ENCODE measurements at regions not wholly inside any gene's neighbourhood (a gene's known extent, or its start where the extent isn't known, plus 50 kb on each side); places are given as distances from the start of the nearest gene placed in this dataset.
"Not testable (repeated sequence)": the region's sequence is repeated elsewhere in the genome, so short reads cannot be mapped to it uniquely, and the experiment has no call there.

DNA sequence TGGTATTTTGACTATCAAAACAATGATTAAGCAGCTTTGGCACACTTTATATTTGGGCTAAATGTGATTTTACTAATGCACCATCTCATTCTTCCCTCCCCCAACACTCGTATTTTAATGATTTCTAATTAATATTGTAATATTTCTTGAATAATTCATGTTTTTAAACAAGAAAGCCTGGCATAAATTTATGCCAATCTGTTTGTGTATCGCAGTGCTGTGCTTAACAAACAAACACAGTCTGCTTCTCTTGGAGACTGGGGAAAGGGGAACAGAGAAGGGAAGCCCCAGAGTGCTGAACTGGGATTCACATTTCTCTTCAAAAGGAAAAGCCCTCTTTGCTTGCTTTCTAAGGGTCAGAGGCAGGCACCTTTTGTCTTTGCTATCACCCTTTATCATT is 496.9 kb upstream of the STXBP6 start:
- DNase-seq (ENCODE audit: low spot score) = no peak

DNA sequence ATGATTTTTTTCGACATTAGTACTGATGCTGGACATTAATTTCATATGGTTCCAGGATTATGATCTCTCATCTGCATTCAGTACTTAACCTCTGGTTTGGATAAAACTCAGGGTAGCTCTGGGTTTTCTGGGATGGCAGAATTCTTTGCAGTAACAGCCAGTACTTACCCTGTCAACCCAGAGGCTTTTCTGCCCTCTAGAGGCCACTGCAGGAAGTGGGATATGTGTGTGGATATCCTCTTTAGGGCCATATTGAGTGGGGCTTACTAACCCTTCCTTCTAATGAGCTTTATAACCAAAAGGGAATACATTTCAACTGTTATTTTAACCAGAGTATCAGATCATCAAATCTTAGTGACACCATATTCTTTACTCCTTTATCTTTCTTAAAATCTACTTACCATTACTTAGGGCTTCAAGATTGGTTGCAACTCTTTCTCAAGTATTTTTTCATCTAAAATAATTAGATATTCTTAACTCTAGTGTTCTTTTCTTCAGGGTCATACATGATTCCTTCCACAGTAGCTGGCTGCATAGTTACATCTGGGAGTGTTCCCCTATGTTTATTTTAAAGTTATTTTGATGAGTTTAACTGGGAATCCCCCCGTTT is 488.0 kb upstream of the STXBP6 start:
- peak; percentile 62 for DNase-seq (ENCODE audit: low spot score)

DNA sequence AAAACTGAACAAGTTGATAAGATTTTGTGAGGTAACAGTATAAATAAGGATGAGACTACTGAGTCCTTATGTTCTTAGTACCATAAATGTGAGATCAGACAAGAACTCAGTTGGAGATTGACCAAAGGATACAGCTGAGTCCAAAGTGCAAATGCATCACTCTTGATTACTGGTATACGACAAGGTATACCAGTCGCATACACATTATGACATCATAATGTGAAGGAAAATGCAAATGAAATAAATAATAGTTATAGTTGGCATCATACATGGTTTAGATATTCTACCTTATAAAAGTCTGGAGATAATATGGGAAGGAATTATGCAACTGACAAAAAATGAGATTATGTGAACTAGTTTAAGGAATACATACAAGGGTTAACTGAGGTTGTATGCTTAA is 476.3 kb upstream of the STXBP6 start:
- DNase-seq (ENCODE audit: low spot score) = no peak

DNA sequence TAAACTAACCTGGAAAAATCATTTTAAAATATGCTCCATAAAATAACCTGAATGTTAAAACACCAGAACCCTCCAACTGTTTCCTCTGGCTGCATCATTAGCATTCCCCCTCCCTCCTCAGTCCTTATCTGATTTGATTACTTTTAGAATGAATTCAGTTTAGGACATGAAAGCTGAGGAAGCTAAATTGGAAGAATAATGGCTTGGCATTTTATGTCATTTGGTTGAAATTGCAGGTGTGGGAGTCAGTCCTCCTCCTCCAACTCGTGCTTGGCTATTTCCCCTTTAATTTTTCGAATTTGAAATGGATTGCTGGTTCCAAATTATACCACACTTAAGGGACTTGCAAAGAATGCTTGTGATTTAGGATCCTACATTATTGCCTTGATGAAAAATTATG is 473.0 kb upstream of the STXBP6 start:
- no peak for DNase-seq (ENCODE audit: low spot score)

DNA sequence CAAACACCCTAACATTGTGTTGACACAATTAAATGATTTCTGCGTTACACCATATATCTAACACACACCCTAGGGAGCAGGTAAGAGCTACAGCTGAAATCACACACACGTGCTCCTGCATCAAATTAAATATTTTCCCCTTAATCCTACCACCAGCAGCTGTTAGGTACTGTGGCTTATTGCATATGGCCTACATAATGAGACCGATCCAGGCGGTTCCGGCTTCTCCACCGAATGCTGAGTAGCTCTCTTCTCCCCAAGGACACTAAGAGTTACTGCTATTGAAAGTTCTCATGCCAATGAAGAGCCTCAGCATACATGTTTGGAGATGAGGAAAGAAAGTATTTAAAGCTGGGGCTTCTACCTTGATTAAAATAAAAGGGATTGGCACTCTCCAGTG is 472.2 kb upstream of the STXBP6 start:
- DNase-seq (ENCODE audit: low spot score) = no peak

DNA sequence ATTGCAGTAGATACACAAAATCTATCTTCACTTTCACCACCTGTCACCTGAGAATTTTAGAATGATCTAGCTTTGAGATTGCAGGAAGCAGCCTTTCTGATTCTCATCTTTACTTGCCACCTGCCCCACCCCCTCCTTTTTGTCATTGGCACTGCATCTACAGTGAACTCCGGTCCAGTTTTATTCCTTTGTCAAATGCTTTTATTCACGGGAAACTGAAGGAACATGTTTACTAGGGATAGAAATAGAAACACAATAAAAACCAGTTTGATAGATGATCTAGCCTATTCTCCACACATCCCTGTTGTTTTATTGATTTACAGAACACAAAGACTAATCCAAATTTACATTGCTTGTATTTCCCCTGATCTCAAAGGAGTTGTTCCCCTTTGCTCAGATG is 471.7 kb upstream of the STXBP6 start:
- DNase-seq (ENCODE audit: low spot score) = no peak

DNA sequence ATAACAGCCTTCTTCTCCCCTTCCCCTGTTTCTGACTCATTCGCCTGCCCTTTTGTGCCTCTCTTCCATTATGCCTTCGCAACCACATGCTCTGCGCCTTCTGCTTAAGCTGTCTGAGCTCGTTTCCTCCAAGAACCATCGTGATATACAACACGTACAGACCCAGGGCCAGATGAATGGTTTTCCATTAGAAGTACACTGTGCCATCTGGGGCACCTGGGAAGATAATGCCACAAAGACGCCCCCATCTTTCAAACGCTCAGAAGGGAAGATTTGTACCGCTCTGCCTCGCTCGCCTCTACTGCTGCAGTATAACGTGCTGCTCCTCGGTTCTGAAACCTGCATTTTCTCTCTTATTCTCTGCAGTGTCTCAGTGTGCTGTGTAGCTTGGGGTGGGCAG is 470.9 kb upstream of the STXBP6 start:
- no peak for DNase-seq (ENCODE audit: low spot score)

DNA sequence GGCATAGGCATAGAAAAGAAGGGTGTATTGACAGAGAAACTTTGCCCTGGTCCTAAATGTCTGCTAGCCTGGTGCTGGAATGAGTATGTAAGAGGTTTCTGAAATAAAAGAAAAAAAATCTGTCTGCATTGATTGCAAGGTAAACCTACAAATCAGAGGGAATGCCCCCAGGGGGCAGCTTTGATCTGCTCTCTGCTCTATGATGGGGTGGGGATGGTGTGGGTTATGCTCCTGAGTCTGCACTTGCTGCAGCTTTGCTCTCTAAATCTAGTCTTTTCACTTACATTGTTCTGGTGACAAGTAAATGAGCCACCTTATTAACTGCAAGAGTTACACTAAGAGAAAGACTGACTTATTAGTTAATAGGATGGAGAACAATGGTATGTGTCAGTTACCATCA is 468.4 kb upstream of the STXBP6 start:
- DNase-seq (ENCODE audit: low spot score) = no peak

DNA sequence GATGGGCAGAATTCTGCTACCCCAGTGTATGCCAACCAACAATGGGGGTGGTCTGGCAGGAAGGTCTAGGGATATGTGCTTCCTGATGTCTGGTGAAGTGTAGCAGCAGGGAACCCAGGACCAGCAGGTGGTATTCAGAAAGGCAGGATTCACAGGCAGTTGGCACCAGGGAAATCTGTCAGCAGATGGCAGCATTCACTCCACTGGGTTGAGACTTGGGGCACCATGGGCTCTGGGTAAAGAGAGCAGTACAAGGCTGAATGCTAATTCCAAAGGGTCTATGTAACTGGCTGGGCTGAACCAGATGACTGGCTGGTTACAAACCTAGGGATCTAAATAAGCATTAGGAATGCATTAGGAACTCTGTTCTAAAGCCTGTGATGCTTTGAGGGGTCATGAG is 466.9 kb upstream of the STXBP6 start:
- no peak for DNase-seq (ENCODE audit: low spot score)

DNA sequence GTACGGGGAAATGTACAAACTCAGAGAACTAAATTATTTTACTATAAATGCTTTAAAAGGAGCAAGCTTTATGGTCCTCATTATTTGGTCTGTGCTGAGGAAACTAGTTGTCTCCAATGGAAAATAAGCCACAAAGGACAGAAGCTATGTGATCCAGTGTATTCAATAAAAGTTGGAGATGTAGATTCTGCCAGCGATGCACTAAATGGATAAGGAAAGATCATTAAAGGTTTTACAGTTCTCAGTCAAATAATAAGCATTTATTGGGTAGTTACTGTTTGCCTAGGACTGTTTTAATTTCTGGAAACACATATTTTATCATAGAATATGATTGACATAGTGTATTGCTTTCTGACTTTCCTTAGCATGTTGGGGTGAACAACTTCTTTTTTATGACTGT is 458.9 kb upstream of the STXBP6 start:
- no peak for DNase-seq (ENCODE audit: low spot score)

DNA sequence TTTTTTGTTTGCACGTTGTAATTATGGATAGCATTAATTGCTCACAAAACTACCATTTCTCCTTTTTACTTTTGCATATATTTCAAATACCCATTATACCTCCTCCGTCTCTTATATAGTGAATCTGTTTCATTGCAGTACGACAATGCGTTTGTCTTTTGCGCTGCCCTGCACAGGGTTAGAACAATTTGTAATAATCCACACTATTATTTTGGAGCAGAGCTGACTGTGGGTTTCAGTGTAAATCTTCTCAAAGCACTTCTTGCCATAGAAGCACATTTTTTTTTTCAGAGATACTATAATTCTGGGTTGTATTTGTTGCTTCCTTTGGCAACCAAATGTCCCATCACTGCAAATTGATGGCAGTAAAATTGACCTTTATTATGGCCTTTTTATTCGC is 451.8 kb upstream of the STXBP6 start:
- no peak for DNase-seq (ENCODE audit: low spot score)

DNA sequence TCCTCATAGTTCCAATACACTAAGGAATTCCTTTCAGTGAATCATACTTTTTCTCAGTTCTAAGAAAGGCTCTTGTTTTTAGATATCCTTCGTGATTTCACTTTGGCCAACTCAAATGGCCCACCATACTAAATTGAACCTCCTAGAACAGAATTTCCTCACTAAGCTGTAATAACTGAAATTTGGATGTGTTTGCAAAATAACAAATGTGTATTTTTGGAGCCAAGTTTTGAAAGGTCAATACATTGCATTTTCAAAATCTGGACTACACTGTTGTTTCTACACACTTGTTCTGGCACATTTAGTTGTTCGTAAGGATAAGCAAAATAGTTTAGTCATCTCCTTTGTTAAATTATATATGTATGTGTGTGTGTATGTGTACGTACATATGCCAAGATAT is 439.0 kb upstream of the STXBP6 start:
- no peak for DNase-seq (ENCODE audit: low spot score)

DNA sequence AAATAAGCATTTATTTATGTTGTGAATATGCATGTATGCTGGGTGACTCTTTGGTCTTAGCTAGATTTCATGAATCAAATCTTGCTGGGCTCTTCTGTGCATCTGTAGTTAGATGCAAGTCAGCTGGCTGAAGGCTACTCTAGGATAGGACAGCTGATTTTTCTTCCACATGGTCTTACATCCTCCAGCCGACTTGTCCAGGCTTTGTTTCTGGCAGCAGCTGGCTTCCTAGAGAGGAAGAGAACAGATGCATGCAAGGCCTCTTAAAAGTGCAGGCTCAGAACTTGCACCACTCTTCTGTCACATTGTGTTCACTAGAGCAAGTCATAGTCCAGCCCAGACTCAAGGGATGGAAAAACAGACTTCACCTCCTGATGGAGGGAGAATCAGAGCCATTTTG is 435.4 kb upstream of the STXBP6 start:
- no peak for DNase-seq (ENCODE audit: low spot score)

DNA sequence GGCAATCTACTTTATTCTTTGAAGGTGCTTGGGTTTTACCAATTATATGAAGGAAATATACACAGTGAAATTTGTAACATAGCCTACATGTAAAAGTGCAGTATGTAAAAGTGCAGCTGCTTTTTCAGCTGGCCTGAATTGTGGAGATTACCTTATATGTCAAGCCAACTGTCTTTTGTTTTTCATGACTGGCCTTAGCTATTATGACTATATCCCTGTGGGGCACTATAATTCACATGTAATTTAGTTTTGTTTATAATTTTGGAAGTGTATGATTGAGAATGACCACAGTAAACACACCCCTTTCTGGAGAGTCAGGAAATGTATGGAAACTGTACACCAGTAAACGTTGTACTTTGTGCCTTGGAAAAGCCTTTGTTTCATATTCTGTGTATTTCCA is 435.0 kb upstream of the STXBP6 start:
- no peak for DNase-seq (ENCODE audit: low spot score)

DNA sequence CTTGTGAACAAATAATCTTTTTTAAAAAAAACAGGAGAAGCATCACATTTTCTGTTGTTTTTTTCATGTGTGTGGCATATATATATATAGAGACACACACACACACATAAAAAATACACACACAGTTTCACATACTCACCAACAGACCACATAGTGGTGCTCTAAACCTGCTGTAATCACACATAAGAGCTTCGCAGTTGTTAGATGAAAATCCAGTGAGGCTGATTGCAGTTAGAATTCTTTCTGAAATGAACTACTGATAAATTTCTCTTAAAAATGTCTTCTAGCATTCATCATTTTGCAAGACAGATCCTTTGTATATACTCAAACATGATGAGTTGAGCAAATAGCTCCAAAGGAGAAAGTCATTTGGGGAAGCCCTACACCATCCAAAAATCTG is 434.3 kb upstream of the STXBP6 start:
- DNase-seq (ENCODE audit: low spot score) = no peak

DNA sequence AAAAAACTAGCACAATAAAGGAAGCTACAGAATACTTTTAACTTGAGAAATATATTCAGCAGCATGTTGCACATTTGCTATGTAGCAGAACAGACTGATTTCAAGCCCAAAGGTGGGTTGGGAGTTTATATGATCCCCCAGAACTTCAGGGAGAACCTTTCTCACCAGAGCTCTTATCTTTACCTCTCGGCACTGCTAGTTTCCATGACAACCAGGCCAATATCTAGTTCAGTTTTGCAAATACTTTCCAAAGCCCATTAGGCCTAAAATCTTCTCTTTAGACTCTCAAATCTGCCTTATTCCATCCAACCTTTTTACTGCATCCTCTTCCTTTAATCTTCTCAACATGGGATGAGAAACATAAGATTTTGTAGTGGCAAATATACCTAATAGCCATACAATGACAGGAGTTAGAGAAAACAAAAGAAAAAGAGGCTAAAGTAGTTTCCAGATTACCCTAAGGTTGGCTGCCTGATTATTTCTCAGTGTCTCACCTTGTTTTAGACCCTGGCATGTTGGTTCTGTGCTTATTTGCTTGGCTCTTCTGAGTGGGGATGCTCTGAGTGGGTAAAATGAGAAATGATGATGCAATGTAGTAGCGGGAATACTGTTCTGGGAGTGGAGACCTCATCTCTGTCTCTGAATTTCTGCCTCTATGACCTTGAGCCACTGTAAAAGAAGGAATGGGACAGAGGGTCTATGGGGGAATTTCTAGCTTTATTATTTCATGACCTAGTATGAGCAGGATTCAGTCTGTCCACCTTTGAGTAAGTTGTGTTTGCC is 427.6 kb upstream of the STXBP6 start:
- no peak for DNase-seq (ENCODE audit: low spot score)

DNA sequence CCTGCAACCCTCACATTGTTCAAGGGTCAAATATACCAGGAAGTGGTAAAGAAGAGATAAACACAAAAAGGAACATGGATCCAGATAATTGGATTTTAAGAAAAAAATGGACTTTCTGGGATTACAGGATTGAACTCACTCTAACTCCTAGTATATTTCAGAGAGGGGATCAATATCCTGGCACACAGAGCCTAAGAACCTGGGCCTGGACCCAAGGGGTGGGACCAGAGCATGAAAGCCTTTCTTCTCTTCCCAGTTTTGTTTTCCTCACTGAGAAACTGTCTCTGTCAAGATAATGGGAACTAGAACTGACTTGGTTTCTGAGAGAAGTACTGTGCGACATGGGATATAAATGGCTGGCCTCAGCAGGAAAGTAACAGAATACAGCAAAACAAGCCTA is 422.8 kb upstream of the STXBP6 start:
- DNase-seq (ENCODE audit: low spot score) = no peak

DNA sequence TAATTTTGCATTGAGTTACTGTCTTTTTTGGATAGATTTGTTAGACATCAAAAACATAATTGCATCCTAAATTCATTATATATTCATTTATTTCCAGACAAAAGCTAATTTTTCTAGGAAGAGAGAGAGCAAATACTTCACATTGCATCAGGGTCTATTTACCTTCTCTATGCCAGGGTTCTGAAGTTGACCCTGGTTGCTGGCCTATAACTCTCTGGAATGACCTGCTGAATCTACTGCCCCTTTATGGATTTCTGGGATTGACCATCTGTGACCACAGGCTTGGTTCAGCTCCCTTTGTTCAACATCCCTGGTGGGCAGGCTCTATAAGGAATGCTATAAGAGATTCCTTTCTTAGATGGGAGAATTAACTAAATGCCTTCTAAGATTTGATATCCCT is 414.8 kb upstream of the STXBP6 start:
- no peak for DNase-seq (ENCODE audit: low spot score)

DNA sequence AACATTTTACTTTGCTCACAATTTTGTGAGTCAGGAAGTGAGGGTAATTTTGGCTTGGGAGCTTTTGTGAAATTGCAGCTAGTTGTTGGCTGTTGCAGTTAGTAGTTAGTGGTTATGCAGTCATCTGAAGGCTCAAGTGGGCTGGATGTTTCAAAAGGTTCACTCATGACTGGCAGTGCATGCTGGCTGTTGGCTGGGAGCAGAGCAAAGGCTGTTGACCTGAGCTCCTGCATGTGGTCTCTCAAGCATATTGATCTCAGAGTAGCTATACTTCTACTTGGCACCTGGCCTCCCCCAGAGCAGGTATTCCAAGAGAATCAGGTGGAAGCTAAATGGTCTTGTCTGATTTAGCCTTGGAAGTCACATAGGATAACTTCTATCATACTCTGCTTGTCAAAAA is 414.1 kb upstream of the STXBP6 start:
- DNase-seq (ENCODE audit: low spot score) = no peak

DNA sequence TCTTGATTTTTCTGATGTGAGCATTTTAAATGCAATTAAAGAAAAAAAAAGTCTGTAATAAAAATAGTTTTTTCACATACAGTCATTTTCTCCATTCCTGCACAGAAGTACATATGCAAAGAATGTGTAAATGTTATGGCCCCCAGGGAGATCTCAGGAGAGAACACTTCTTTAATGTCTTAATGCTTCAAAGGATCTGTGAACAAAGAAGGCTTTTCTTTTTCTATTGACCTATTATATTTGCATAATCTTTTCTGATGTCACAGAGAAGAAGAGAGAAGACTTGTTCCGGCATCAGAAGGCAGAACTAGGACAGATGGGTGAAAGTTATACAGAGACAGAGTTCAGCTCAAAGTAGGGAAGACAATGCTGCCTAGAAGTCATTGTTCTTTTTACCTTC is 413.5 kb upstream of the STXBP6 start:
- DNase-seq (ENCODE audit: low spot score) = no peak

DNA sequence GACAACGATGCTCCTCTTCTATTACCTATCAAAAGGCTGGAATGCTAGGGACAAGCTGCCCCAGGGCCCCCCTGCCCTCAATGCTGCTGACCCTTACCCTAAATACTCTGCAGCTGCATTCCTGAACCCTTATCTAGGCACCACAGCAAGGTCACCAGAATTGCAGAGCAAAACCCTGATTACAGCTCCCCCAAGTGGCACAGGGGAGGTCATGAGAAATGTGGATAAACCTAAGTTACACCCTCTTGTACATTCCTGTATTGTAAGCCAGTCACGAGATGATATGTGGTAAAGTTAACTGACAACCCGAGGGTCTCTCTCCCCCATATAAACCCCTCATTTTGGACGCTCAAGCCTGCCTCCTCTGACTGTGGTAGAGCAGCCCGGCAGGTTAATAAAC is 411.8 kb upstream of the STXBP6 start:
- DNase-seq (ENCODE audit: low spot score) = no peak

DNA sequence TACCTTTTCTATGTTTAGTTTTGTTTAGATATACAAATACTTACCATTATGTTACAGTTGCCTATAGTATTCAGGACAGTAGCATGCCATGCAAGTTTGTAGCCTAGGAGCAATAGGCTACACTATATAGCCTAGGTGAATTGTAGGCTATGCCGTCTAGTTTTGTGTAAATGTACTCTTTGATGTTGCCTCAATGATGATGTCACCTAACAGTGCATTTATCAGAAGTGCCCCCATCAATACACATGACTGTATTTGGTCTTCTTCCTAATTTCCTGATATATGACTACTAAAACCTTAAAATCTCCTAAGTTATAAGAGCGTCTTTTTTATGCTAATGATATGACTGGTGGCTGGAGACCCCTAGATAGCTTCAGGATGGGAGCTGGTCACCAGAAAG is 394.4 kb upstream of the STXBP6 start:
- no peak for DNase-seq (ENCODE audit: low spot score)

DNA sequence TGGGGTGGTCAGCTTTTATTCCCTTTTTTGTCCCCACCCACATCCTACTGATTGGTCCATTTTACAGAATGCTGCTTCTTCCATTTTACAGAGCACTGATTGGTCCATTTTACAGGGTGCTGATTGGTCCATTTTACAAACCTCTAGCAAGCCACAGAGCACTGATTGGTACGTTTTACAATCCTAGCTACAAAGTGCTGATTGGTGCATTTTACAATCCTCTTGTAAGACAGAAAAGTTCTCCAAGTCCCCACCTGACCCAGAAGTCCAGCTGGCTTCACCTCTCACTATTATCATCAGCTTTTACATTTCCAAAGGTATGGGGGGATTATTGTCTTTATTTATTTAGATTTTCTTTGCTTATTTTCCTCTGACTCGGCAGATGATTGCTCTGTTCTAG is 390.4 kb upstream of the STXBP6 start:
- not testable (repeated sequence) for DNase-seq (ENCODE audit: low spot score)

DNA sequence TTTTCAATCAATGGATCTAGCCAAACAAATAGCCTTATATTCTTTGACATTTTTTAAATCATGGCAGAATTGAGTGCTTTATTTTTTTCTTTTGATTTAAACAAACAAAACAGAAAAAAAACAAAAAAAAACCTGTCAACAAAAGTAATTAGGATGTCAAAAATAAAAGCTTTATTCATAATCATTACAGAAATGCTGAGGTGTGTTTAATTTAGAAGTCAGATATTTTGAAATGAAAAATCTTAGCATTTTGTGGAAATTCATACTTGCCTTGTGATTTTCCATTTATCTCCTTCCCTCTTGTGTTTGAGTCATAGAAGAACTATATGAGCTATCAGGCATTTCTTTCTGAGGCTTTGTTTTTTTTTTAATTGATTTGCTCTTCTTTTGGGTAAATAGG is 387.0 kb upstream of the STXBP6 start:
- no peak for DNase-seq (ENCODE audit: low spot score)
